Right lobe of liver (tissue), 6 donors: ENCODE measurements at regions not wholly inside any gene's neighbourhood (a gene's known extent, or its start where the extent isn't known, plus 50 kb on each side); places are given as distances from the start of the nearest gene placed in this dataset.

ENCODE experiments used
- ATAC-seq, 4 donors: fragments of 200-7000 bp; cut with Tn5 transposase; one replicate each; pipeline ENCODE4 v1.9.1; 2020; ENCODE audit warnings: mild to moderate bottlenecking in 4 of 4, moderate library complexity in 4 of 4
- DNase-seq, 3 donors: peaks; one replicate each; pipeline ENCODE4 v3.0.0-alpha.2; 2020
- H3K27ac ChIP-seq, 3 donors: fragments of 200-600 bp; one replicate each; pipeline ENCODE4 v1.8.0; 2022
- H3K27me3 ChIP-seq, 2 donors: fragments of 200-600 bp; one replicate each; pipeline ENCODE4 v1.8.0; 2022
- H3K36me3 ChIP-seq, 4 donors: fragments of 200-600 bp; sonication (generic) in 1 of 4; one replicate each; pipeline versions ENCODE4 v1.5.1 to v1.8.0; 2017 to 2022; ENCODE audit warnings: control low read depth in 1 of 4
- H3K4me1 ChIP-seq, 4 donors: fragments of 200-600 bp; sonication (generic) in 1 of 4; one replicate each; pipeline versions ENCODE4 v1.5.1 to v1.8.0; 2017 to 2022; ENCODE audit warnings: control low read depth in 1 of 4
- H3K4me3 ChIP-seq, 3 donors: fragments of 200-600 bp; one replicate each; pipeline ENCODE4 v1.8.0; 2022
- H3K9me3 ChIP-seq, 4 donors: fragments of 200-600 bp; sonication (generic) in 1 of 4; one replicate each; pipeline versions ENCODE4 v1.5.1 to v1.8.0; 2017 to 2022; ENCODE audit warnings: control low read depth in 1 of 4
- CTCF ChIP-seq, 4 donors: fragments of 200-600 bp in 3 of 4; fragments of 450-650 bp in 1 of 4; IDR thresholded peaks; one replicate each; pipeline versions ENCODE4 v1.5.1 to v1.8.0; 2016 to 2022; ENCODE audit warnings: antibody characterized with exemption in 4 of 4, mild to moderate bottlenecking in 2 of 4
- POLR2A ChIP-seq: fragments of 450-650 bp; IDR thresholded peaks from one replicate; pipeline ENCODE4 v1.6.1; 2017; ENCODE audit warnings: antibody characterized with exemption, mild to moderate bottlenecking
- WGBS: methylation state at CpG from one replicate; pipeline ENCODE4 v1.1.6; 2018; ENCODE audit warnings: low coverage, low lambda C conversion rate; ENCODE audit not compliant: insufficient coverage; ENCODE audit errors: missing lambda C conversion rate; 5-methylcytosine and 5-hydroxymethylcytosine counted together
- intact Hi-C, 2 donors: fragments of 100-400 bp; cut with DNase I; formaldehyde crosslinking; loops; one replicate each; pipeline versions ENCODE4 v1.11.2 to v1.14.1; 2022
- donor health status: DM: no; HTN: yes; CAD: no.
- donor health status: DM: no; HTN: no; CAD: no.
- donor health status: DM: no; HTN: no; CAD: no.
- donor health status: DM: no; HTN: yes; CAD: no.
- donor health status: DM: no; HTN: yes; CAD: no.

GRCh38 chr2:62408241-62408677 lies 97.7 kb downstream of the TMEM17 start:
- Histone ChIP-seq H3K4me3 (no peak overlapping the region), H3K4me1 (peaks cover 0 to 13% (median 2%) of the 10 kb centered on the region in 4 donors), H3K36me3 (no peaks in the 10 kb centered on the region), H3K27me3 (no peaks in the 10 kb centered on the region), H3K9me3 (no peaks in the 10 kb centered on the region), H3K27ac (no peak overlapping the region)
- TF ChIP-seq CTCF (IDR thresholded peaks at IDR 0.05) (no peak), POLR2A (no peak)
- ATAC-seq (no peak), DNase-seq (no peak)
- WGBS, result 72% methylated on average over 6 of the region's 10 CpGs
- intact Hi-C loops, result loop anchor here in 1 of 2 donors (10.0 kb wide), 1 partner anchor 483 kb away; no protein-coding TSS in a partner anchor

GRCh38 chr2:62407838-62408237 lies 98.2 kb downstream of the TMEM17 start:
- Histone ChIP-seq H3K9me3 (no peaks in the 10 kb centered on the region), H3K36me3 (no peaks in the 10 kb centered on the region), H3K4me1 (peaks cover 0 to 13% (median 2%) of the 10 kb centered on the region in 4 donors), H3K27me3 (no peaks in the 10 kb centered on the region), H3K27ac (no peak overlapping the region), H3K4me3 (no peak overlapping the region)
- ATAC-seq, result no peak
- TF ChIP-seq CTCF (IDR thresholded peaks at IDR 0.05) (no peak), POLR2A (no peak)
- no peak for DNase-seq
- intact Hi-C loops, result loop anchor here in 1 of 2 donors (10.0 kb wide), 1 partner anchor 483 kb away; no protein-coding TSS in a partner anchor
- WGBS, result 83% methylated on average over 1 of the region's 6 CpGs

GRCh38 chr2:62407401-62407800 lies 98.6 kb downstream of the TMEM17 start:
- no peaks in the 10 kb centered on the region for H3K9me3 ChIP-seq
- intact Hi-C loops, result loop anchor here in 1 of 2 donors (10.0 kb wide), 1 partner anchor 483 kb away; no protein-coding TSS in a partner anchor
- DNase-seq (no peak), ATAC-seq (no peak)
- TF ChIP-seq CTCF (IDR thresholded peaks at IDR 0.05), result no peak
- TF ChIP-seq POLR2A, result no peak
- H3K36me3 ChIP-seq, result no peaks in the 10 kb centered on the region
- no peak overlapping the region for H3K27ac ChIP-seq
- H3K4me3 ChIP-seq, result no peak overlapping the region
- H3K4me1 ChIP-seq, result peaks cover 0 to 13% (median 2%) of the 10 kb centered on the region in 4 donors
- WGBS, result 94% methylated on average over 5 of the region's 7 CpGs
- H3K27me3 ChIP-seq, result no peaks in the 10 kb centered on the region

- H3K4me3 ChIP-seq, result no peak overlapping the region
- WGBS, result 30% methylated on average over 3 of the region's 3 CpGs
- no peaks in the 10 kb centered on the region for H3K9me3 ChIP-seq
- H3K4me1 ChIP-seq, result peaks cover 0 to 8% (median 0%) of the 10 kb centered on the region in 4 donors
- DNase-seq, result peak in 2 of 3 donors; percentile 62 to 64
- no peaks in the 10 kb centered on the region for H3K27me3 ChIP-seq
- intact Hi-C loops, result loop anchor here in 1 of 2 donors (10.0 kb wide), 1 partner anchor 482 kb away; no protein-coding TSS in a partner anchor
- no peak for TF ChIP-seq POLR2A
- no peak for TF ChIP-seq CTCF (IDR thresholded peaks at IDR 0.05)
- H3K27ac ChIP-seq, result no peak overlapping the region
- H3K36me3 ChIP-seq, result no peaks in the 10 kb centered on the region
- peak; percentile 90 to 98 (median 94) for ATAC-seq
Observed at GRCh38 chr2:62406573-62407043, 99.4 kb downstream of the TMEM17 start.
